ENCODE measurements at regions not wholly inside any gene's neighbourhood (a gene's known extent, or its start where the extent isn't known, plus 50 kb on each side); places are given as distances from the start of the nearest gene placed in this dataset.
"Not testable (repeated sequence)": the region's sequence is repeated elsewhere in the genome, so short reads cannot be mapped to it uniquely, and the experiment has no call there.

DNA sequence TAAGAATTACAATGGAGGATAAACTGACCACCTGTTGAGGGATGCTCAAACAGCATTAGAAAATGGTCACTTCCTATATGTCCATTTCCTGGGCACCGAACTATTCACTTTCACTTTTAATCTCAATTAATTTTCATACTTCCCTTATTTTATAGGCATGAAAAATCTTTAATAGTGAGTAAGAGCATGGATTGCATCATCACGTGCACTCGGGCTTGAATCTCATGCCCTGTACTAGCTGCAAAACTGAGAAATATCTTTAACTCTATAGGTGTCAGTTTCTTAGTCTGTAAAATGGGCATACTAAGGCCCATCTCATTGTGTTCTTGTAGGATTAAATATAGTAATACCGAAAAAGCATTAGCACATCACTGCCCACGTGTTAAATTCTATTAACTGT, 183.9 kb upstream of the FIGN start:
- Histone ChIP-seq H3K27me3 (no peaks in the 10 kb centered on the region), H3K4me3 (no peak overlapping the region), H3K4me1 (no peaks in the 10 kb centered on the region), H3K9ac (ENCODE audit: low read depth in 2 of 2, low read length in 2 of 2) (no peak overlapping the region), H3K36me3 (no peaks in the 10 kb centered on the region), H3K9me3 (no peaks in the 10 kb centered on the region), H3K27ac (no peak overlapping the region)
- TF ChIP-seq CTCF (IDR thresholded peaks at IDR 0.05), result no peak
- DNase-seq, result no peak
- intact Hi-C loops (cut with DNase I), result no loop called here

DNA sequence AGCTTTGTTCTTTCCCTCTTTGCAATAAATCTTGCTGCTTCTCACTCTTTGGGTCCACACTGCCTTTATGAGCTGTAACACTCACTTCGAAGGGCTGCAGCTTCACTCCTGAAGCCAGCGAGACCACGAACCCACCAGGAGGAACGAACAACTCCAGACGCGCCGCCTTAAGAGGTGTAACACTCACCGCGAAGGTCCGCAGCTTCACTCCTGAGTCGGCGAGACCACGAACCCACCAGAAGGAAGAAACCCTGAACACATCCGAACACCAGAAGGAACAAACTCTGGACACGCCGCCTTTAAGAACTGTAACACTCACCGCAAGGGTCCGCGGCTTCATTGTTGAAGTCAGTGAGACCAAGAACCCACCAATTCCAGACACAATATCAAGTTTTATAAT, 178.7 kb upstream of the FIGN start:
- H3K27me3 ChIP-seq; H3K4me3 ChIP-seq; H3K9me3 ChIP-seq; H3K9ac ChIP-seq (ENCODE audit: low read depth in 2 of 2, low read length in 2 of 2); H3K27ac ChIP-seq; intact Hi-C loops (cut with DNase I); H3K36me3 ChIP-seq; DNase-seq; H3K4me1 ChIP-seq: not testable (repeated sequence)

DNA sequence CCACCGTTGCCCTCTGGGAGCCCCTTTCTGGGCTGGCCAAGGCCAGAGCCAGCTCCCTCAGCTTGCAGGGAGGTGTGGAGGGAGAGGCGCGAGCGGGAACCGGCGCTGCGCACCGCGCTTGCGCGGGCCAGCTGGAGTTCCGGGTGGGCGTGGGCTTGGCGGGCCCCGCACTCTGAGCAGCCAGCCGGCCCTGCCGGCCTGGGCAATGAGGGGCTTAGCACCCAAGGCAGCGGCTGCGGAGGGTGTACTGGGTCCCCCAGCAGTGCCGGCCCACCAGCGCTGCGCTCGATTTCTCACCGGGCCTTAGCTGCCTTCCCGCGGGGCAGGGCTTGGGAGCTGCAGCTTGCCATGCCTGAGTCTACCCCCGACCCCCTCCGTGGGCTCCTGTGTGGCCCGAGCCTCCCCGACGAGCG, 177.7 kb upstream of the FIGN start:
- H3K36me3 ChIP-seq; H3K4me1 ChIP-seq; H3K4me3 ChIP-seq; H3K9ac ChIP-seq (ENCODE audit: low read depth in 2 of 2, low read length in 2 of 2); intact Hi-C loops (cut with DNase I); DNase-seq; H3K9me3 ChIP-seq; H3K27ac ChIP-seq; H3K27me3 ChIP-seq: not testable (repeated sequence)

DNA sequence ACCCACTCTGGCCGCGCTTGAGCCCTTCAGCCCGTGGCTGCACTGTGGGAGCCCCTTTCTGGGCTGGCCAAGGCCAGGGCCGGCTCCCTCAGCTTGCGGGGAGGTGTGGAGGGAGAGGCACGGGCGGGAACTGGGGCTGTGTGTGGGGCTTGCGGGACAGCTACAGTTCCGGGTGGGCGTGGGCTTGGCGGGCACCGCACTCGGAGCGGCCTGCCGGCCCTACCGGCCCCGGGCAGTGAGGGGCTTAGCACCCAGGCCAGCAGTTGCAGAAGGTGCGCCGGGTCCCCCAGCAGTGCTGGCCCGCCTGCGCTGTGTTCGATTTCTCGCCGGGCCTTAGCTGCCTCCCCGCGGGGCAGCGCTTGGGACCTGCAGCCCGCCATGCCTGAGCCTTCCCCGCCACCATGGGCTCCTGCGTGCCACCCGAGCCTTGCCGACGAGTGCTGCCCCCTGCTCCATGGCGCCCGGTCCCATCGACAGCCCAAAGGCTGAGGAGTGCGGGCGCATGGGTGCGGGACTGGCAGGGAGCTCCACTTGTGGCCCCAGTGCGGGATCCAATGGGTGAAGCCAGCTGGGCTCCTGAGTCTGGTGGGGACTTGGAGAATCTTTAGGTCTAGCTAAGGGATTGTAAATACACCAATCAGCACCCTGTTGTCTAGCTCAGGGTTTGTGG, 173.7 kb upstream of the FIGN start:
- Histone ChIP-seq H3K27ac (no peak overlapping the region), H3K36me3 (no peaks in the 10 kb centered on the region), H3K4me1 (no peaks in the 10 kb centered on the region), H3K27me3 (no peaks in the 10 kb centered on the region), H3K9me3 (no peaks in the 10 kb centered on the region), H3K4me3 (no peak overlapping the region), H3K9ac (ENCODE audit: low read depth in 2 of 2, low read length in 2 of 2) (no peak overlapping the region)
- no peak for TF ChIP-seq CTCF (IDR thresholded peaks at IDR 0.05)
- intact Hi-C loops (cut with DNase I), result no loop called here
- DNase-seq, result no peak

GRCh38 chr2:163906410-163906809, 170.6 kb upstream of the FIGN start:
- no peak for TF ChIP-seq CTCF (IDR thresholded peaks at IDR 0.05)
- H3K4me3 ChIP-seq, result no peak overlapping the region
- H3K27me3 ChIP-seq, result no peaks in the 10 kb centered on the region
- no peak for DNase-seq
- no peak overlapping the region for H3K9ac ChIP-seq (ENCODE audit: low read depth in 2 of 2, low read length in 2 of 2)
- no peaks in the 10 kb centered on the region for H3K9me3 ChIP-seq
- H3K36me3 ChIP-seq, result no peaks in the 10 kb centered on the region
- no peaks in the 10 kb centered on the region for H3K4me1 ChIP-seq
- H3K27ac ChIP-seq, result no peak overlapping the region
- intact Hi-C loops (cut with DNase I), result no loop called here

DNA sequence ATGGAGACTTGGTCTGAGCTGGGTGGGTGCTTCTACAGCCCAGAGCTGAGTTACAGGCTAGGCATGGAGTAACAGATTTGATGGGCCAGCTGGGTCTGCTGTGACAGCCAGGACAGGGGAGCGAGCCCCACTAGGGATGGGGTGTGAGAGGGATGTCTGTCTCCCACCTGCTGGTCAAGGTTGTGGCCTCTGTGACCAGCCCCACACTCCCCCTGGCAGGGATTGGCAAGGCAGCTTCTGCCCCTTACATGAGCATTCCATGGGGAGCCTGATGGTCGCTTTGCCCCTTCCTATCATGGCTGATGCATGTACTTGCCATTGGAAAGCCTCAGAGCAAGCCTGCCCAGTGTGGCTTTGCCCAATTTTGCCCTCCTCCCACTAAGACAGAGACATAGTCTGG, 162.0 kb upstream of the FIGN start:
- no peak for DNase-seq
- Histone ChIP-seq H3K36me3 (no peaks in the 10 kb centered on the region), H3K4me3 (no peak overlapping the region), H3K9ac (ENCODE audit: low read depth in 2 of 2, low read length in 2 of 2) (no peak overlapping the region), H3K9me3 (no peaks in the 10 kb centered on the region), H3K27me3 (no peaks in the 10 kb centered on the region), H3K4me1 (no peaks in the 10 kb centered on the region), H3K27ac (no peak overlapping the region)
- intact Hi-C loops (cut with DNase I), result no loop called here
- TF ChIP-seq CTCF (IDR thresholded peaks at IDR 0.05), result no peak

GRCh38 chr2:163893444-163893843, 157.6 kb upstream of the FIGN start:
- H3K4me3 ChIP-seq; H3K9ac ChIP-seq (ENCODE audit: low read depth in 2 of 2, low read length in 2 of 2); H3K27me3 ChIP-seq; intact Hi-C loops (cut with DNase I); H3K4me1 ChIP-seq; H3K9me3 ChIP-seq; H3K27ac ChIP-seq; H3K36me3 ChIP-seq; DNase-seq: not testable (repeated sequence)

Measured in colonic mucosa (tissue), 4 donors.